Ovary (tissue), 7 donors: ENCODE measurements at regions not wholly inside any gene's neighbourhood (a gene's known extent, or its start where the extent isn't known, plus 50 kb on each side); places are given as distances from the start of the nearest gene placed in this dataset.

Experiments used
- DNase-seq, 5 donors: peaks; one replicate each; pipeline ENCODE4 v3.0.0-alpha.2; 2019 to 2020
- H3K27ac ChIP-seq, 2 donors: fragments of 200-600 bp; one replicate each; pipeline versions ENCODE4 v1.5.1 to v1.8.0; 2019 to 2022
- H3K27me3 ChIP-seq: fragments of 200-600 bp; one replicate; pipeline ENCODE4 v1.8.0; 2022
- H3K36me3 ChIP-seq: fragments of 200-600 bp; sonication (generic); one replicate; pipeline ENCODE4 v1.5.1; 2019
- H3K4me1 ChIP-seq: one replicate; pipeline ENCODE4 v1.8.1; 2013; ENCODE audit warnings: mild to moderate bottlenecking, moderate library complexity; ENCODE audit not compliant: insufficient read depth
- H3K4me3 ChIP-seq: fragments of 200-600 bp; sonication (generic); one replicate; pipeline ENCODE4 v1.5.1; 2017
- H3K9me3 ChIP-seq, 2 donors: fragments of 200-600 bp in 1 of 2; sonication (generic) in 1 of 2; one replicate each; pipeline versions ENCODE4 v1.5.1 to v1.8.1; 2013 to 2019; ENCODE audit warnings: mild to moderate bottlenecking in 1 of 2, moderate library complexity in 1 of 2
- CTCF ChIP-seq, 3 donors: fragments of 450-650 bp in 2 of 3; fragments of 200-600 bp in 1 of 3; IDR thresholded peaks; one replicate each; pipeline versions ENCODE4 v1.5.1 to v1.8.0; 2016 to 2022; ENCODE audit warnings: antibody characterized with exemption in 3 of 3, mild to moderate bottlenecking in 1 of 3
- EP300 ChIP-seq: sonication (generic); formaldehyde crosslinking; IDR thresholded peaks from one replicate; pipeline ENCODE4 v1.6.1; 2017; ENCODE audit warnings: antibody characterized with exemption
- POLR2A ChIP-seq: fragments of 450-650 bp; IDR thresholded peaks from one replicate; pipeline ENCODE4 v1.6.1; 2017; ENCODE audit warnings: antibody characterized with exemption, mild to moderate bottlenecking, moderate library complexity
- WGBS, 3 donors: extraction: QIAGEN DNeasy Blood & Tissue Kit in 1 of 3; methylation state at CpG; one replicate each; pipeline versions ENCODE4 v1.1.5 to v1.1.7; 2013 to 2017; 5-methylcytosine and 5-hydroxymethylcytosine counted together
- intact Hi-C, 4 donors: fragments of 100-400 bp; cut with DNase I; formaldehyde crosslinking; loops; one replicate each; pipeline versions ENCODE4 v1.11.0 to v1.15.1; 2022 to 2023
- donor health status: DM: no; HTN: no; CAD: no; lungs with moderate emphysema.
- donor health status: DM: no; HTN: no; CAD: no.
- donor health status: Bipolar disorder and iron deficiency.
- donor health status: DM: no; HTN: no; CAD: no.
- donor health status: DM: yes; HTN: yes; CAD: no.

- intact Hi-C loops: no loop called here
- no peak for DNase-seq
- H3K27me3 ChIP-seq: no peaks in the 10 kb centered on the region
- no peak overlapping the region for H3K27ac ChIP-seq
- H3K9me3 ChIP-seq: no peaks in the 10 kb centered on the region
- no peak overlapping the region for H3K4me3 ChIP-seq
- 96 to 99% (median 97%) methylated on average over 3 of the region's 3 CpGs for WGBS, 3 donors
- no peaks in the 10 kb centered on the region for H3K36me3 ChIP-seq
- no peaks in the 10 kb centered on the region for H3K4me1 ChIP-seq
- TF ChIP-seq POLR2A (no peak), EP300 (no peak), CTCF (IDR thresholded peaks at IDR 0.05) (no peak)
Observed at GRCh38 chr14:35220027-35220676, 72.0 kb upstream of the PSMA6 start.

DNA sequence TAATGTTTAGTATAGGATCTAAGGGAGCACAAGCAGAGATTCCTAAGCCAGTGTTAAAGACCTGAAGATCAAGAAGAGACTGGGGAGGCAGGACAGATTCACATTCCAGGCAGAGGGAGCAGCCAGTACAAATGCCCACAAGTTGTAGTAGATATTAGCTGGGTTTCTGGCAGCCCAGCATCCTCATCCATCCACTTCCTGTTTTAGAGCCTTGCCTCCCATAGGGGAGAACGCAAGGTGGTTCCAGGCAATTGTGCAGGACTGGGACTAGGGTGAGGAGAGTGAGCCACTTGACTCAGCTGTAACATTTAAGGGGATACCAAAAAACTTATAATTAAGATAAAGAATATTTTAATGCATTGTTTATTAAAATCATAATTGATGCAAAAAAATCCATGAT lies 71.3 kb upstream of the PSMA6 start:
- Histone ChIP-seq H3K36me3 (no peaks in the 10 kb centered on the region), H3K9me3 (no peaks in the 10 kb centered on the region), H3K27me3 (no peaks in the 10 kb centered on the region), H3K4me3 (no peak overlapping the region), H3K27ac (no peak overlapping the region), H3K4me1 (no peaks in the 10 kb centered on the region)
- TF ChIP-seq CTCF (IDR thresholded peaks at IDR 0.05) (no peak), POLR2A (no peak), EP300 (no peak)
- intact Hi-C loops: no loop called here
- no peak for DNase-seq
- 95 to 100% (median 96%) methylated on average over 1 of the region's 1 CpG for WGBS, 3 donors

- no peaks in the 10 kb centered on the region for H3K9me3 ChIP-seq
- no peaks in the 10 kb centered on the region for H3K27me3 ChIP-seq
- TF ChIP-seq POLR2A (no peak), CTCF (IDR thresholded peaks at IDR 0.05) (no peak), EP300 (no peak)
- H3K36me3 ChIP-seq: no peaks in the 10 kb centered on the region
- intact Hi-C loops: no loop called here
- 64 to 69% (median 68%) methylated on average over 3 of the region's 3 CpGs for WGBS, 3 donors
- H3K4me1 ChIP-seq: no peaks in the 10 kb centered on the region
- no peak for DNase-seq
- H3K27ac ChIP-seq: no peak overlapping the region
- H3K4me3 ChIP-seq: no peak overlapping the region
Observed at GRCh38 chr14:35221462-35221861, 70.7 kb upstream of the PSMA6 start.

DNA sequence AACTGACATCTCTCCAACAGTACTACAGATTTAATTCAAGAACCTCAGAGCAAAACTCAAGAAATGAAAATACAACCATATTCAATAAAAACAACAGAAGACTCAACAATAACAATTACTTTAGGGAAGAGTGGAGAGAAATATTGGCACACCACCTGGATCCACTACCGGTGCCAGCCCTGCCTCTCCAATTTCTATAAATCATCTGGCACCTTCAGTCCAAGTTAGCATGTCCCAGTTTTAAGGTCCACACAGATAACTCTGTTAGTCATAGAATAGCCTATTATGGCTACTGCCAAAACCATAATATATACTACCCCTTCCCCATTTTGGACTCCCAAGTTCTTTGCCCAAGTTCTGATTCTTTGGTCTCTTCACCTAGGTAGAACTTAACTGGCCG lies 69.9 kb upstream of the PSMA6 start:
- H3K27me3 ChIP-seq: no peaks in the 10 kb centered on the region
- no peaks in the 10 kb centered on the region for H3K36me3 ChIP-seq
- intact Hi-C loops: no loop called here
- no peak for DNase-seq
- no peaks in the 10 kb centered on the region for H3K9me3 ChIP-seq
- no peaks in the 10 kb centered on the region for H3K4me1 ChIP-seq
- WGBS, 3 donors: 64 to 73% (median 66%) methylated on average over 2 of the region's 2 CpGs
- TF ChIP-seq POLR2A (no peak), EP300 (no peak), CTCF (IDR thresholded peaks at IDR 0.05) (no peak)
- no peak overlapping the region for H3K4me3 ChIP-seq
- no peak overlapping the region for H3K27ac ChIP-seq
